ENCODE measurements at regions not wholly inside any gene's neighbourhood (a gene's known extent, or its start where the extent isn't known, plus 50 kb on each side); places are given as distances from the start of the nearest gene placed in this dataset.

DNA sequence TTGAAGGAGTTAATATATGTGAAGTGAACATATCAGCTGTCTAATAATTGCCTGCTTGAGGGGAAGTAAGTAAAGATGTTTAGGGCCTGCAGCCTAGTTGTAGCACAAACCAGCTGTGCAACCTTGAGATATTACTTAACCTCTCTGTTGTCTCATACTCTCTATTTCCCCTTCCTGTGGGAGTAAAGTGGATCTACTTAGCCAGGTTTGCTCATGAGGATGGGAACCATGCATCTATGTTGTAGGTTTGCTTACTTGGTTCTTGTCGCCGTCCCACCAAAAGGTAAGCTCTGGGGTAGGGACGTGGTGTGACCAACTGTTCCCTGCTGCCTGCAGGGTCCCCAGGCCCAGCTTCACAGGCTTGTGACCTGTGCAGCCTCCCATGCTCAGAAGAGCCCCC lies 362.7 kb upstream of the SULF2 start:
- Histone ChIP-seq H3K27me3 (ENCODE audit: insufficient read depth, low read length, poor library complexity, severe bottlenecking) (no peaks in the 10 kb centered on the region), H3K9me3 (ENCODE audit: insufficient read depth, low read depth, low read length) (no peaks in the 10 kb centered on the region; the same call in 1 of the 2 replicates), H3K4me1 (ENCODE audit: insufficient read depth, low read length, poor library complexity, severe bottlenecking) (no peaks in the 10 kb centered on the region), H3K9ac (ENCODE audit: low read depth, low read length, poor library complexity, severe bottlenecking) (no peak overlapping the region), H3K36me3 (ENCODE audit: insufficient read depth, low read length) (no peaks in the 10 kb centered on the region), H3K4me2 (ENCODE audit: low read depth, low read length, poor library complexity, severe bottlenecking) (no peak overlapping the region), H3F3A (ENCODE audit: low read depth) (no peaks in the 10 kb centered on the region), H2AFZ (ENCODE audit: low read length) (no peak overlapping the region), H3K9me2 (replicated peaks; ENCODE audit: low read depth, low read length) (no peaks in the 10 kb centered on the region), H3K79me2 (ENCODE audit: insufficient read depth, low read length) (no peaks in the 10 kb centered on the region), H3K4me3 (ENCODE audit: low read length, poor library complexity, severe bottlenecking) (no peak overlapping the region), H4K20me1 (ENCODE audit: insufficient read depth, low read length, poor library complexity, severe bottlenecking) (no peaks in the 10 kb centered on the region)
- TF ChIP-seq EZH2phosphoT487 (IDR thresholded peaks at IDR 0.05; ENCODE audit: borderline replicate concordance) = no peak
- TF ChIP-seq, protein P1, sequence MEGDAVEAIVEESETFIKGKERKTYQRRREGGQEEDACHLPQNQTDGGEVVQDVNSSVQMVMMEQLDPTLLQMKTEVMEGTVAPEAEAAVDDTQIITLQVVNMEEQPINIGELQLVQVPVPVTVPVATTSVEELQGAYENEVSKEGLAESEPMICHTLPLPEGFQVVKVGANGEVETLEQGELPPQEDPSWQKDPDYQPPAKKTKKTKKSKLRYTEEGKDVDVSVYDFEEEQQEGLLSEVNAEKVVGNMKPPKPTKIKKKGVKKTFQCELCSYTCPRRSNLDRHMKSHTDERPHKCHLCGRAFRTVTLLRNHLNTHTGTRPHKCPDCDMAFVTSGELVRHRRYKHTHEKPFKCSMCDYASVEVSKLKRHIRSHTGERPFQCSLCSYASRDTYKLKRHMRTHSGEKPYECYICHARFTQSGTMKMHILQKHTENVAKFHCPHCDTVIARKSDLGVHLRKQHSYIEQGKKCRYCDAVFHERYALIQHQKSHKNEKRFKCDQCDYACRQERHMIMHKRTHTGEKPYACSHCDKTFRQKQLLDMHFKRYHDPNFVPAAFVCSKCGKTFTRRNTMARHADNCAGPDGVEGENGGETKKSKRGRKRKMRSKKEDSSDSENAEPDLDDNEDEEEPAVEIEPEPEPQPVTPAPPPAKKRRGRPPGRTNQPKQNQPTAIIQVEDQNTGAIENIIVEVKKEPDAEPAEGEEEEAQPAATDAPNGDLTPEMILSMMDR (conservative IDR thresholded peaks at IDR 0.05; ENCODE audit: low read length) = no peak

GRCh38 chr20:48147311-48147710 lies 362.0 kb upstream of the SULF2 start:
- H3K9me3 ChIP-seq (ENCODE audit: insufficient read depth, low read depth, low read length) = no peaks in the 10 kb centered on the region; the same call in 1 of the 2 replicates
- H2AFZ ChIP-seq (ENCODE audit: low read length) = no peak overlapping the region
- H3K4me2 ChIP-seq (ENCODE audit: low read depth, low read length, poor library complexity, severe bottlenecking) = no peak overlapping the region
- H3K9me2 ChIP-seq (replicated peaks; ENCODE audit: low read depth, low read length) = no peaks in the 10 kb centered on the region
- no peaks in the 10 kb centered on the region for H3K79me2 ChIP-seq (ENCODE audit: insufficient read depth, low read length)
- no peak overlapping the region for H3K9ac ChIP-seq (ENCODE audit: low read depth, low read length, poor library complexity, severe bottlenecking)
- no peaks in the 10 kb centered on the region for H3K4me1 ChIP-seq (ENCODE audit: insufficient read depth, low read length, poor library complexity, severe bottlenecking)
- no peaks in the 10 kb centered on the region for H3K27me3 ChIP-seq (ENCODE audit: insufficient read depth, low read length, poor library complexity, severe bottlenecking)
- TF ChIP-seq, protein P1 (conservative IDR thresholded peaks at IDR 0.05; ENCODE audit: low read length) = no peak
- no peak for TF ChIP-seq EZH2phosphoT487 (IDR thresholded peaks at IDR 0.05; ENCODE audit: borderline replicate concordance)
- no peaks in the 10 kb centered on the region for H4K20me1 ChIP-seq (ENCODE audit: insufficient read depth, low read length, poor library complexity, severe bottlenecking)
- no peaks in the 10 kb centered on the region for H3K36me3 ChIP-seq (ENCODE audit: insufficient read depth, low read length)
- H3K4me3 ChIP-seq (ENCODE audit: low read length, poor library complexity, severe bottlenecking) = no peak overlapping the region
- no peaks in the 10 kb centered on the region for H3F3A ChIP-seq (ENCODE audit: low read depth)

- no peaks in the 10 kb centered on the region for H3K79me2 ChIP-seq (ENCODE audit: insufficient read depth, low read length)
- no peaks in the 10 kb centered on the region for H4K20me1 ChIP-seq (ENCODE audit: insufficient read depth, low read length, poor library complexity, severe bottlenecking)
- TF ChIP-seq, protein P1 (conservative IDR thresholded peaks at IDR 0.05; ENCODE audit: low read length) = no peak
- no peak for TF ChIP-seq EZH2phosphoT487 (IDR thresholded peaks at IDR 0.05; ENCODE audit: borderline replicate concordance)
- no peak overlapping the region for H2AFZ ChIP-seq (ENCODE audit: low read length)
- no peaks in the 10 kb centered on the region for H3K27me3 ChIP-seq (ENCODE audit: insufficient read depth, low read length, poor library complexity, severe bottlenecking)
- no peaks in the 10 kb centered on the region for H3F3A ChIP-seq (ENCODE audit: low read depth)
- H3K4me3 ChIP-seq (ENCODE audit: low read length, poor library complexity, severe bottlenecking) = no peak overlapping the region
- no peaks in the 10 kb centered on the region for H3K9me2 ChIP-seq (replicated peaks; ENCODE audit: low read depth, low read length)
- H3K36me3 ChIP-seq (ENCODE audit: insufficient read depth, low read length) = no peaks in the 10 kb centered on the region
- no peaks in the 10 kb centered on the region for H3K4me1 ChIP-seq (ENCODE audit: insufficient read depth, low read length, poor library complexity, severe bottlenecking)
- H3K9me3 ChIP-seq (ENCODE audit: insufficient read depth, low read depth, low read length) = no peaks in the 10 kb centered on the region; the same call in 1 of the 2 replicates
- H3K4me2 ChIP-seq (ENCODE audit: low read depth, low read length, poor library complexity, severe bottlenecking) = no peak overlapping the region
- no peak overlapping the region for H3K9ac ChIP-seq (ENCODE audit: low read depth, low read length, poor library complexity, severe bottlenecking)
These were observed 361.6 kb upstream of the SULF2 start for GRCh38 chr20:48146877-48147276.
